IMR-90 (cell line): ENCODE measurements at regions not wholly inside any gene's neighbourhood (a gene's known extent, or its start where the extent isn't known, plus 50 kb on each side); places are given as distances from the start of the nearest gene placed in this dataset.

Experiments used
- ATAC-seq: fragments of 200-7000 bp; cut with Tn5 transposase; 2 replicates; pipeline ENCODE4 v1.9.1; 2020; ENCODE audit warnings: low read depth, mild to moderate bottlenecking, moderate library complexity
- BruUV-seq: library from RNA; stranded (reverse); fragments of 400-500 nt; replicated peaks from 2 replicates; lab custom pipeline; 2021; lab: Mats Ljungman, UMichigan
- CTCF ChIA-PET: fragments of 300-600 bp; formaldehyde crosslinking; extraction: SDS; loops from one replicate; lab custom pipeline; 2021; ENCODE audit warnings: antibody characterized with exemption; lab: Yijun Ruan, JAX
- POLR2A ChIA-PET: fragments of 300-600 bp; sonication (Branson Sonifier 250); formaldehyde crosslinking; loops from one replicate; lab custom pipeline; 2022; ENCODE audit warnings: antibody characterized with exemption; ENCODE audit not compliant: unreplicated experiment; lab: Charles Lee
- DNase-seq: peaks from one replicate; pipeline ENCODE4 v3.0.0; 2013
- H2AFZ ChIP-seq: replicated peaks from 2 replicates; pipeline ENCODE3; 2013; ENCODE audit warnings: low read length, mild to moderate bottlenecking; ENCODE audit not compliant: poor library complexity
- H2AK5ac ChIP-seq: 2 replicates; pipeline ENCODE4 v1.6.1; 2013; ENCODE audit warnings: low read depth, low read length, inconsistent platforms
- H2AK9ac ChIP-seq: replicated peaks from 2 replicates; pipeline ENCODE3; 2013; ENCODE audit warnings: mild to moderate bottlenecking, low read depth, low read length, moderate library complexity; ENCODE audit not compliant: poor library complexity
- H2BK120ac ChIP-seq: 2 replicates; pipeline ENCODE4 v1.6.1; 2013; ENCODE audit warnings: low read depth, low read length, inconsistent platforms
- H2BK15ac ChIP-seq: 3 replicates; pipeline ENCODE4 v1.6.1; 2013; ENCODE audit warnings: low read depth, low read length, inconsistent platforms
- H2BK20ac ChIP-seq: 2 replicates; pipeline ENCODE4 v1.6.1; 2013; ENCODE audit warnings: low read depth, mild to moderate bottlenecking, inconsistent platforms, low read length, moderate library complexity
- H2BK5ac ChIP-seq: 2 replicates; pipeline ENCODE4 v1.6.1; 2013; ENCODE audit warnings: mild to moderate bottlenecking, low read depth, low read length, inconsistent platforms; ENCODE audit not compliant: poor library complexity, severe bottlenecking
- H3K14ac ChIP-seq: replicated peaks from 2 replicates; pipeline ENCODE4 v1.6.1; 2013; ENCODE audit warnings: low read depth, low read length, inconsistent platforms
- H3K18ac ChIP-seq: 2 replicates; pipeline ENCODE4 v1.6.1; 2013; ENCODE audit warnings: low read depth, low read length, control low read depth
- H3K23ac ChIP-seq: 2 replicates; pipeline ENCODE4 v1.6.1; 2013; ENCODE audit warnings: low read depth, low read length, inconsistent platforms
- H3K27ac ChIP-seq: 2 replicates; pipeline ENCODE4 v1.5.1; 2013; ENCODE audit warnings: mild to moderate bottlenecking, control low read depth, low read length; ENCODE audit not compliant: insufficient read depth
- H3K27me3 ChIP-seq: 2 replicates; pipeline ENCODE4 v1.6.1; 2013; ENCODE audit warnings: low read length; ENCODE audit not compliant: control insufficient read depth, insufficient read depth
- H3K36me3 ChIP-seq: 2 replicates; pipeline ENCODE4 v1.6.1; 2013; ENCODE audit warnings: low read length, mixed read lengths; ENCODE audit not compliant: control insufficient read depth, insufficient read depth
- H3K4ac ChIP-seq: 2 replicates; pipeline ENCODE4 v1.6.1; 2013; ENCODE audit warnings: low read depth, low read length, inconsistent platforms
- H3K4me1 ChIP-seq: 2 replicates; pipeline ENCODE4 v1.6.1; 2013; ENCODE audit warnings: low read length, mixed read lengths; ENCODE audit not compliant: control insufficient read depth, insufficient read depth
- H3K4me2 ChIP-seq: 2 replicates; pipeline ENCODE4 v1.6.1; 2013; ENCODE audit warnings: low read depth, mild to moderate bottlenecking, control low read depth, low read length, moderate library complexity
- H3K4me3 ChIP-seq: 2 replicates; pipeline ENCODE4 v1.5.1; 2013; ENCODE audit warnings: low read depth, mild to moderate bottlenecking, control low read depth, low read length, moderate library complexity; ENCODE audit not compliant: insufficient read depth
- H3K56ac ChIP-seq: 2 replicates; pipeline ENCODE4 v1.6.1; 2013; ENCODE audit warnings: low read length, inconsistent platforms; ENCODE audit not compliant: insufficient read depth; ENCODE audit errors: extremely low read depth
- H3K79me1 ChIP-seq, 2 experiments: 2 replicates each; pipeline ENCODE4 v1.6.1; 2013; ENCODE audit warnings: low read length in 2 of 2, inconsistent platforms in 1 of 2, low read depth in 1 of 2
- H3K9ac ChIP-seq: 2 replicates; pipeline ENCODE4 v1.6.1; 2013; ENCODE audit warnings: low read depth, low read length, control low read depth
- H3K9me1 ChIP-seq: 2 replicates; pipeline ENCODE4 v1.6.1; 2013; ENCODE audit warnings: low read length, inconsistent platforms; ENCODE audit not compliant: insufficient read depth
- H3K9me3 ChIP-seq: 2 replicates; pipeline ENCODE4 v1.6.1; 2013; ENCODE audit warnings: low read length; ENCODE audit not compliant: control insufficient read depth, insufficient read depth
- H4K20me1 ChIP-seq: 2 replicates; pipeline ENCODE4 v1.6.1; 2013; ENCODE audit warnings: low read length, inconsistent platforms; ENCODE audit not compliant: insufficient read depth
- H4K5ac ChIP-seq: 2 replicates; pipeline ENCODE4 v1.6.1; 2013; ENCODE audit warnings: mild to moderate bottlenecking, low read depth, low read length, control low read depth
- H4K8ac ChIP-seq, 2 experiments: 2 replicates each; pipeline ENCODE4 v1.6.1; 2013; ENCODE audit warnings: low read depth in 2 of 2, low read length in 2 of 2, control low read depth in 1 of 2, inconsistent platforms in 1 of 2
- H4K91ac ChIP-seq: 2 replicates; pipeline ENCODE4 v1.6.1; 2013; ENCODE audit warnings: low read depth, low read length, inconsistent platforms; ENCODE audit not compliant: insufficient read depth
- CEBPB ChIP-seq: IDR thresholded peaks from 2 replicates; pipeline ENCODE4 v1.6.1; 2012; ENCODE audit warnings: low read depth, low read length, improper control_type of control experiment
- MAFK ChIP-seq: IDR thresholded peaks from 2 replicates; pipeline ENCODE4 v1.6.1; 2012; ENCODE audit warnings: low read depth, low read length, improper control_type of control experiment
- NFE2L2 ChIP-seq: fragments of 150-350 bp; IDR thresholded peaks from 2 replicates; pipeline ENCODE4 v1.6.1; 2016; ENCODE audit warnings: low read depth, mild to moderate bottlenecking, low read length
- RCOR1 ChIP-seq: IDR thresholded peaks from 2 replicates; pipeline ENCODE4 v1.6.1; 2012; ENCODE audit warnings: mild to moderate bottlenecking, low read length, improper control_type of control experiment; ENCODE audit not compliant: insufficient replicate concordance
- dilution Hi-C: fragments of 300-500 bp; cut with HindIII; formaldehyde crosslinking; loops from one replicate; pipeline ENCODE4 v1.14.3; 2018; ENCODE audit warnings: low sequenced_read_pairs; ENCODE audit not compliant: unreplicated experiment
- in situ Hi-C: fragments of 300-500 bp; cut with MboI; formaldehyde crosslinking; loops from 3 replicates; pipeline ENCODE4 v1.14.3; 2019; ENCODE audit warnings: low sequenced_read_pairs, inconsistent platforms, mixed read lengths
- intact Hi-C: fragments of 100-400 bp; cut with micrococcal nuclease; formaldehyde crosslinking; loops from 2 replicates; pipeline ENCODE4 v1.10.0; 2022

DNA sequence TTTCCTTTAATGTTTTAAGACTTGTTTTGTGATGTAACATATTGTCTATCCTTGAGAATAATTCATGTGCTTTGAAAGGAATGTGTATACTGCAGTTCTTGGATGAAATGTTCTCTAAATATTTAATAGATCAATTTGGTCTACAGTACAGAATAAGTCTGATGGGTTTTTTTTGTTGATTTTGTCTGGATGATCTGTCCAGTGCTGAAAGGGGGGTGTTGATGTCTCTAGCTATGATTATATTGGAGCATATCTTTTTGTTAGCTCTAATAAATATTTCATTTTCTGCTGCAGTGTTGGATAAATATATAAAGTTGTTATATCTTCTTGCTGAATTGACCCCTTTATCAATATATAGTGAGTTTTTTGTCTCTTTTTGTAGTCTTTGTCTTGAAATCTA lies 269.9 kb upstream of the TUSC1 start:
- H3K9me3 ChIP-seq = peaks cover 2% of the 10 kb centered on the region; the same call in 1 of the 2 replicates
- intact Hi-C loops = no loop called here
- no peak overlapping the region for H4K5ac ChIP-seq
- no peak overlapping the region for H2BK5ac ChIP-seq
- CTCF ChIA-PET = no interaction called here
- no peak overlapping the region for H2BK15ac ChIP-seq
- no peaks in the 10 kb centered on the region for H3K79me1 ChIP-seq
- H3K27me3 ChIP-seq = no peaks in the 10 kb centered on the region
- no peaks in the 10 kb centered on the region for H4K20me1 ChIP-seq
- H2BK20ac ChIP-seq = no peak overlapping the region
- TF ChIP-seq CEBPB (no peak), RCOR1 (no peak), NFE2L2 (no peak), MAFK (no peak)
- dilution Hi-C loops = no loop called here
- H3K23ac ChIP-seq = no peak overlapping the region
- H2AFZ ChIP-seq = no peak overlapping the region
- H3K4ac ChIP-seq = no peak overlapping the region
- no peak overlapping the region for H3K56ac ChIP-seq
- H3K4me3 ChIP-seq = no peak overlapping the region
- H3K9ac ChIP-seq = no peak overlapping the region
- ATAC-seq (no peak), DNase-seq (no peak)
- no peaks in the 10 kb centered on the region for H3K36me3 ChIP-seq
- H3K9me1 ChIP-seq = no peaks in the 10 kb centered on the region
- no peak overlapping the region for H3K14ac ChIP-seq
- BruUV-seq = no TSS peak
- no peak overlapping the region for H3K27ac ChIP-seq
- in situ Hi-C loops = no loop called here
- no peak overlapping the region for H4K91ac ChIP-seq
- POLR2A ChIA-PET = no interaction called here
- H3K4me2 ChIP-seq = no peak overlapping the region
- no peak overlapping the region for H3K18ac ChIP-seq
- no peak overlapping the region for H4K8ac ChIP-seq
- no peaks in the 10 kb centered on the region for H3K4me1 ChIP-seq
- H2AK5ac ChIP-seq = no peak overlapping the region
- H2BK120ac ChIP-seq = no peak overlapping the region
- no peak overlapping the region for H2AK9ac ChIP-seq
